Neural progenitor cell (in vitro differentiated cells): ENCODE measurements at regions not wholly inside any gene's neighbourhood (a gene's known extent, or its start where the extent isn't known, plus 50 kb on each side); places are given as distances from the start of the nearest gene placed in this dataset.

Experiments used
- EZH2phosphoT487 ChIP-seq: fragments of 200-600 bp; sonication (generic); IDR thresholded peaks from 2 replicates; pipeline ENCODE4 v1.6.1; 2017; ENCODE audit warnings: antibody characterized with exemption
- TF ChIP-seq, protein P1 (sequence below): fragments of 200-600 bp; sonication (generic); IDR thresholded peaks from 2 replicates; pipeline ENCODE4 v1.5.1; 2017; ENCODE audit warnings: antibody characterized with exemption, mild to moderate bottlenecking

DNA sequence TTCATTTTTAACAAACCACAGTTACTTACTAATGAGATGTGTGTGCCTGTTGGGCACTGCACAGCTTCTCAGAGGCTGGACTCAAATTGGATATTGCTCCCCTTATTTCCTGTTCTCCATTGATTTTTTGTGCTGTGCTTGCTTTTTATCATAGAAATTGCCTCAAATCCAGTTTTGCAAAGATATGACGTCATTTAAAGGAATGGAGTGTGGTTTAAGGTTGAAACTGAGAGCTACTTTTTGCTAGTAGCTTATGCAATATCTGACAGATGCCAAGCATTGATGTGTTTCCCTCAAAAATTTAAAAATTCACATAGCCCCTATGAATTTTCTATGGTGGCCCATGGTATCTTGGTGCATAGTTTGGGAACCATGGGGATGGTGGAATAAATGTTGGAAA lies 67.7 kb upstream of the ROPN1 start:
- TF ChIP-seq, protein P1, sequence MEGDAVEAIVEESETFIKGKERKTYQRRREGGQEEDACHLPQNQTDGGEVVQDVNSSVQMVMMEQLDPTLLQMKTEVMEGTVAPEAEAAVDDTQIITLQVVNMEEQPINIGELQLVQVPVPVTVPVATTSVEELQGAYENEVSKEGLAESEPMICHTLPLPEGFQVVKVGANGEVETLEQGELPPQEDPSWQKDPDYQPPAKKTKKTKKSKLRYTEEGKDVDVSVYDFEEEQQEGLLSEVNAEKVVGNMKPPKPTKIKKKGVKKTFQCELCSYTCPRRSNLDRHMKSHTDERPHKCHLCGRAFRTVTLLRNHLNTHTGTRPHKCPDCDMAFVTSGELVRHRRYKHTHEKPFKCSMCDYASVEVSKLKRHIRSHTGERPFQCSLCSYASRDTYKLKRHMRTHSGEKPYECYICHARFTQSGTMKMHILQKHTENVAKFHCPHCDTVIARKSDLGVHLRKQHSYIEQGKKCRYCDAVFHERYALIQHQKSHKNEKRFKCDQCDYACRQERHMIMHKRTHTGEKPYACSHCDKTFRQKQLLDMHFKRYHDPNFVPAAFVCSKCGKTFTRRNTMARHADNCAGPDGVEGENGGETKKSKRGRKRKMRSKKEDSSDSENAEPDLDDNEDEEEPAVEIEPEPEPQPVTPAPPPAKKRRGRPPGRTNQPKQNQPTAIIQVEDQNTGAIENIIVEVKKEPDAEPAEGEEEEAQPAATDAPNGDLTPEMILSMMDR, result no peak
- TF ChIP-seq EZH2phosphoT487, result no peak
